DOHH2 (cell line): ENCODE measurements at regions not wholly inside any gene's neighbourhood (a gene's known extent, or its start where the extent isn't known, plus 50 kb on each side); places are given as distances from the start of the nearest gene placed in this dataset.

Source experiments
- CTCF ChIP-seq: fragments of 200-600 bp; sonication (generic); IDR thresholded peaks from one replicate; pipeline ENCODE4 v1.5.1; 2014; ENCODE audit warnings: antibody characterized with exemption, mild to moderate bottlenecking, low read depth, low read length; ENCODE audit not compliant: poor library complexity, severe bottlenecking
- EZH2phosphoT487 ChIP-seq: fragments of 200-600 bp; sonication (generic); IDR thresholded peaks from 2 replicates; pipeline ENCODE4 v1.6.1; 2017; ENCODE audit warnings: borderline replicate concordance, mild to moderate bottlenecking, antibody characterized with exemption, low read length, moderate library complexity, mixed read lengths

DNA sequence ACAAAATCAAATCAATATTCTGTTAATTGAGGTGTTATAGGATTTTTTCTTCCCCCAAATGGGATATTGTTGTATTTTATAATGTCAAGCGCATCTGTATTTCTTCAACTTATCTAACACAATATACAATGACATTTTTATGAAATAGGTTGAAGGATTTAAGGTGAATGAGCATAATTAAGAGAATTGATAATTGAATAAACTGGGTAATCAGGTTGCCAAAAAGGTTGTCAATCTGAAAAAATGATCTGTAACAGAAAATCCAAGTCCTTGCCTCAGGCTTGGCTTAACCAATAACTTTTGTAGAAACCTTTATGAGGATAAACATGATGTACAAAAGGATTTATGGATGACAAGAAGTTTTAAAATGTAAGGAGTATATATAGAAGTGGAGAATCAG is 1101.7 kb upstream of the EYS start:
- TF ChIP-seq CTCF (no peak), EZH2phosphoT487 (no peak)
